Heart left ventricle (tissue), 16 donors: ENCODE measurements at regions not wholly inside any gene's neighbourhood (a gene's known extent, or its start where the extent isn't known, plus 50 kb on each side); places are given as distances from the start of the nearest gene placed in this dataset.

Experiments used
- ATAC-seq, 4 donors: fragments of 200-7000 bp; cut with Tn5 transposase; one replicate each; pipeline ENCODE4 v1.9.1; 2020 to 2022; ENCODE audit warnings: moderate library complexity in 4 of 4, mild to moderate bottlenecking in 3 of 4, moderate number of reproducible peaks in 1 of 4
- DNase-seq, 5 donors: peaks; one replicate each; pipeline ENCODE4 v3.0.0-alpha.2; 2020
- H3K27ac ChIP-seq, 12 donors: fragments of 200-600 bp; sonication (generic) in 4 of 12; one replicate each; pipeline versions ENCODE4 v1.5.0 to v1.8.0; 2016 to 2022; ENCODE audit warnings: mild to moderate bottlenecking in 2 of 12
- H3K27me3 ChIP-seq, 9 donors: fragments of 200-600 bp; sonication (generic) in 2 of 9; one replicate each; pipeline versions ENCODE4 v1.5.1 to v1.8.0; 2016 to 2022; ENCODE audit warnings: mild to moderate bottlenecking in 3 of 9
- H3K36me3 ChIP-seq, 9 donors: fragments of 200-600 bp; sonication (generic) in 2 of 9; one replicate each; pipeline versions ENCODE4 v1.5.0 to v1.8.0; 2018 to 2022; ENCODE audit warnings: mild to moderate bottlenecking in 2 of 9
- H3K4me1 ChIP-seq, 12 donors: fragments of 200-600 bp; sonication (generic) in 4 of 12; one replicate each; pipeline versions ENCODE4 v1.5.0 to v1.8.0; 2016 to 2022; ENCODE audit warnings: mild to moderate bottlenecking in 3 of 12
- H3K4me3 ChIP-seq, 12 donors: fragments of 200-600 bp; sonication (generic) in 4 of 12; one replicate each; pipeline versions ENCODE4 v1.5.0 to v1.8.0; 2017 to 2022; ENCODE audit warnings: mild to moderate bottlenecking in 9 of 12, moderate library complexity in 4 of 12
- H3K9me3 ChIP-seq, 12 donors: fragments of 200-600 bp; sonication (generic) in 4 of 12; one replicate each; pipeline versions ENCODE4 v1.5.0 to v1.8.0; 2016 to 2022; ENCODE audit warnings: mild to moderate bottlenecking in 1 of 12
- POLR2A ChIP-seq, 2 donors: fragments of 450-650 bp; IDR thresholded peaks; one replicate each; pipeline ENCODE4 v1.6.1; 2017; ENCODE audit warnings: antibody characterized with exemption in 2 of 2, mild to moderate bottlenecking in 2 of 2, moderate library complexity in 2 of 2
- whole genome bisulfite sequencing, 4 donors: extraction: QIAGEN DNeasy Blood & Tissue Kit in 2 of 4; methylation state at CpG; one replicate each; pipeline versions ENCODE4 v1.1.5 to v1.1.7; 2013 to 2018; 5-methylcytosine and 5-hydroxymethylcytosine counted together
- intact Hi-C, 10 donors: fragments of 100-400 bp; cut with DNase I; formaldehyde crosslinking; loops; one replicate each; pipeline versions ENCODE4 v1.11.1 to v1.14.2; 2022
- TF ChIP-seq, protein P1 (sequence below), 12 donors: fragments of 200-600 bp; sonication (generic) in 4 of 12; IDR thresholded peaks; one replicate each; pipeline versions ENCODE4 v1.5.0 to v1.8.0; 2018 to 2022; ENCODE audit warnings: antibody characterized with exemption in 12 of 12, mild to moderate bottlenecking in 5 of 12
- donor health status: ischemic (EF 13 %, LVEDD 7.1; RV severe dilation, severe dysfunction).
- donor health status: healthy with polysubstance abuse.
- donor health status: DM: no; HTN: yes; CAD: no.
- donor health status: DM: no; HTN: no; CAD: no.
- donor health status: ischemic (EF 25% LVEDD 6.9; RV normal size, moderate dysfunction).
- donor health status: ischemic (EF 25% LVEDD 5.7; RV mildly dilated, moderate dysfunction).
- donor health status: healthy.
- donor health status: DM: yes; HTN: yes; CAD: no.
- donor health status: ischemic (EF 35%, LVEDD 5.7; RV mildly dilated, moderate dysfunction).
- donor health status: nonischemic (EF 11% LVEDD 7.7; RV severe dilation, severe dysfunction).
- donor health status: DM: yes; HTN: yes; CAD: no.
- donor health status: PGD.
- donor health status: ischemic (EF 29% LVEDD 5.4; RV normal size, mild dysfunction).
- donor health status: nonischemic (EF 23%, LVEDD 6.1; RV moderate dilation, normal function).

DNA sequence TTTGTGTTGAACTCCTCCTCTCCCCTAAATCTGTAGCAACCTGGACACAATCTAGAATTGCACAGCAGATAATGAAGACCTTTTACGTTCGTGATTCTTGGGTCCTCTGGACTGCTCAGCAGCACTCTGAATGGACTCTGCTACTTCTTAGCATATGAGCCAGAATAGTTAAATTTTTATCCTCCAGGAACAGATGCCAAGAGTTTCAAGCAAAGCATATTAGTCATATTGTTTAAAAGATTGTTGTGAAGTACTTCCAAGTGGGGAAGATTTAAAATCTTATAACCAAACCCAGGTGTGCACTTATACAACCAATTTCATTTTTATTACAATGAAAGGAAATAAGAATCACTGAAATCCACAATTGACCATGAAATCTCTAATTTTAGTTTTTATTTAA is 118.9 kb upstream of the EXOC2 start:
- 39 to 60% (median 49%) methylated on average over 2 of the region's 2 CpGs for WGBS, 4 donors
- Histone ChIP-seq H3K4me1 (no peaks in the 10 kb centered on the region), H3K4me3 (no peak overlapping the region), H3K9me3 (no peaks in the 10 kb centered on the region), H3K27ac (no peak overlapping the region), H3K36me3 (no peaks in the 10 kb centered on the region), H3K27me3 (peaks cover 0 to 14% (median 0%) of the 10 kb centered on the region in 9 donors)
- DNase-seq = no peak
- intact Hi-C loops = no loop called here
- TF ChIP-seq, protein P1, sequence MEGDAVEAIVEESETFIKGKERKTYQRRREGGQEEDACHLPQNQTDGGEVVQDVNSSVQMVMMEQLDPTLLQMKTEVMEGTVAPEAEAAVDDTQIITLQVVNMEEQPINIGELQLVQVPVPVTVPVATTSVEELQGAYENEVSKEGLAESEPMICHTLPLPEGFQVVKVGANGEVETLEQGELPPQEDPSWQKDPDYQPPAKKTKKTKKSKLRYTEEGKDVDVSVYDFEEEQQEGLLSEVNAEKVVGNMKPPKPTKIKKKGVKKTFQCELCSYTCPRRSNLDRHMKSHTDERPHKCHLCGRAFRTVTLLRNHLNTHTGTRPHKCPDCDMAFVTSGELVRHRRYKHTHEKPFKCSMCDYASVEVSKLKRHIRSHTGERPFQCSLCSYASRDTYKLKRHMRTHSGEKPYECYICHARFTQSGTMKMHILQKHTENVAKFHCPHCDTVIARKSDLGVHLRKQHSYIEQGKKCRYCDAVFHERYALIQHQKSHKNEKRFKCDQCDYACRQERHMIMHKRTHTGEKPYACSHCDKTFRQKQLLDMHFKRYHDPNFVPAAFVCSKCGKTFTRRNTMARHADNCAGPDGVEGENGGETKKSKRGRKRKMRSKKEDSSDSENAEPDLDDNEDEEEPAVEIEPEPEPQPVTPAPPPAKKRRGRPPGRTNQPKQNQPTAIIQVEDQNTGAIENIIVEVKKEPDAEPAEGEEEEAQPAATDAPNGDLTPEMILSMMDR (IDR thresholded peaks at IDR 0.05) = no peak
- no peak for TF ChIP-seq POLR2A (IDR thresholded peaks at IDR 0.05)
- ATAC-seq = no peak

DNA sequence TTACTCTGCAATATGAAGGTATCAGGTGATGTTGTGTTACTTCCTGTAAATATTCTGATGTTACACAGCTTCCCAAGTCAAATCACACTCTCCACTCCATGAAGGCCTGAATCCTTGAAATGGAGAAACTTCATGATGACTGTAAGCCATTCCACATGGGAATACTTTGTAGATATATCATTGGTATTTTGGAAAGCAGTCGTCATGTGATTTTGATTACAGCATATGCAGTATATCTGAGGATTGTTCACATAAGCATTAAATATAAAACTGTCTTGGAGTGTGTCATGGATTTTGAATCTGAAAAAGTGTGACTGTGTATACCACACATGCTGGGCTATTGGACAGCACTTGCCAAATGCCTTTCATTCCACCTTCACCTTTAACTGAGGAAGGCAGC is 118.3 kb upstream of the EXOC2 start:
- Histone ChIP-seq H3K27ac (no peak overlapping the region), H3K27me3 (peaks cover 0 to 14% (median 0%) of the 10 kb centered on the region in 9 donors), H3K4me3 (no peak overlapping the region), H3K36me3 (no peaks in the 10 kb centered on the region), H3K9me3 (no peaks in the 10 kb centered on the region), H3K4me1 (no peaks in the 10 kb centered on the region)
- DNase-seq (no peak), ATAC-seq (no peak)
- no peak for TF ChIP-seq POLR2A (IDR thresholded peaks at IDR 0.05)
- TF ChIP-seq, protein P1 (IDR thresholded peaks at IDR 0.05) = no peak
- WGBS, 4 donors = 36 to 73% (median 55%) methylated on average over 1 of the region's 1 CpG
- intact Hi-C loops = no loop called here

DNA sequence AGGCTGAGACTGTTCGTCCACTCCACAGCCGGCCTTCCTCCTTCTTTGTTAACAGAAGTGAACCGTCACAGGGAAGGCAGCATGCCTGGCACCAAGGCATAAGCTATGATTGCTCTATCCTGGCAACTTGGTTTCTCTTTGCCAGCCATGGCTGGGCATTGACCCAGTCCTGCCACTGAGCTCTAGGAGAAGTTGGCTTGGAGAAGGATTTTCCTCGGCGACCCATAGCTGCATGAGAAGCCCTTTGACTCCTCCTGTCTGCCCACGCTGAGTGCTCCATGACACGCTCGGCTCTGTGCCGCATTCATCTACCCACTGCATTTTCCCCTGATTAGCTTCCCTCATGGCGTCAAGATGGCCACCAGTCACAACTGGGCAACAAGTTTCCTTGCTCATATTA is 111.8 kb upstream of the EXOC2 start:
- no peak overlapping the region for H3K4me3 ChIP-seq
- H3K4me1 ChIP-seq = no peaks in the 10 kb centered on the region
- no peak overlapping the region for H3K27ac ChIP-seq
- no peaks in the 10 kb centered on the region for H3K36me3 ChIP-seq
- peaks cover 0 to 40% (median 12%) of the 10 kb centered on the region in 9 donors for H3K27me3 ChIP-seq
- no peaks in the 10 kb centered on the region for H3K9me3 ChIP-seq
- DNase-seq (no peak), ATAC-seq (no peak)
- intact Hi-C loops = no loop called here
- 93 to 97% (median 96%) methylated on average over 10 of the region's 10 CpGs for WGBS, 4 donors
- no peak for TF ChIP-seq POLR2A (IDR thresholded peaks at IDR 0.05)
- TF ChIP-seq, protein P1 (IDR thresholded peaks at IDR 0.05) = no peak

DNA sequence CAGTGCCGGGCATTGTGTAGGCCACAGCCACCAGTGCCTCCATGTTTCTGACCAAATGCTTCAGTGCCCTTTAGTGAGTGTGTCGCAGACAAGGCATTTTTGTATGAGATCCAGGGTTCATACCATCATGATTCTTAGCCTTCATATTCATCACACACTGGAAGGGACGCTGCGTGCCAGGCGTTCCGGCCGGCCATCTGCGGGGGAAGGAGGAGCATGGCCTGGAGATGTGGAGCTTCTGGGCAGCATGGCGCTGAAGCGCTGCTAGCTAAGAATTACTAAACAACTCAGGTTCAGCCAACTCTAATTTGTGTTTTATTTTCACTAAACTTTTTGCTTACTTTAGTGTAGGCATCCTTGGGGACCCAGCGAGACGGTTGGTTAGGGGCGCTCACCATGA is 111.4 kb upstream of the EXOC2 start:
- Histone ChIP-seq H3K4me1 (no peaks in the 10 kb centered on the region), H3K27ac (no peak overlapping the region), H3K9me3 (no peaks in the 10 kb centered on the region), H3K27me3 (peaks cover 0 to 42% (median 15%) of the 10 kb centered on the region in 9 donors), H3K4me3 (no peak overlapping the region), H3K36me3 (no peaks in the 10 kb centered on the region)
- 88 to 98% (median 95%) methylated on average over 13 of the region's 13 CpGs for WGBS, 4 donors
- intact Hi-C loops = no loop called here
- DNase-seq (no peak), ATAC-seq (no peak)
- TF ChIP-seq, protein P1 (IDR thresholded peaks at IDR 0.05) = no peak
- TF ChIP-seq POLR2A (IDR thresholded peaks at IDR 0.05) = no peak
